K562 (cell line): ENCODE measurements at regions not wholly inside any gene's neighbourhood (a gene's known extent, or its start where the extent isn't known, plus 50 kb on each side); places are given as distances from the start of the nearest gene placed in this dataset.

Source experiments
- CREB3 ChIP-seq: fragments of 450-650 bp; conservative IDR thresholded peaks from 2 replicates; pipeline ENCODE4 v1.6.1; 2016; ENCODE audit warnings: missing genetic modification characterization, low read depth, mild to moderate bottlenecking, missing compliant biosample characterization, moderate library complexity
- FOXJ3 ChIP-seq: sonication (generic); formaldehyde crosslinking; IDR thresholded peaks from 2 replicates; pipeline ENCODE4 v1.4.0; 2020; ENCODE audit warnings: mild to moderate bottlenecking, missing genetic modification reagents
- TF ChIP-seq, protein P1 (sequence below): fragments of 450-650 bp; IDR thresholded peaks from 2 replicates; pipeline ENCODE4 v1.6.1; 2016; ENCODE audit warnings: low read depth

DNA sequence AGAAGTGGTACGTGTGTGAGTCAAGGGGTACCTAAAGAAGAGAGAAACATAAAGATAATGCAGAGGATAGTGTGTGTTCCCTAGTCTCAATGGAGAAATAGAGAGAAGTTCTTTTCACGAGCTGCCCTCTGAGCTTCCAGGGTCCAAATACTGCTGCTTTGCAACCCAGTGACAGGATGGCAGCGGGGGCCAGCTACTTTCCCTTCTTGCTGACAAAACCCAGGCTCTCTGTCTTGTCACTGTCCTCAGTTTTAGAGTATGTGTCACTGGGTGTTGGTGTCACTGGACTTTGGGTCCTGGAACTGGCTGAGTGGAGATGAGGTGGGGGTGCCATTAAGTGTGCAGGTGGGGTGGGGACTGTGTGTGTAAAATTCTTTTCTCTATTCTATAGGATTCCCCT lies 265.6 kb downstream of the CDC5L start (continued):
- TF ChIP-seq CREB3 (no peak), FOXJ3 (CRISPR knock-in tag) (no peak)
- TF ChIP-seq, protein P1, sequence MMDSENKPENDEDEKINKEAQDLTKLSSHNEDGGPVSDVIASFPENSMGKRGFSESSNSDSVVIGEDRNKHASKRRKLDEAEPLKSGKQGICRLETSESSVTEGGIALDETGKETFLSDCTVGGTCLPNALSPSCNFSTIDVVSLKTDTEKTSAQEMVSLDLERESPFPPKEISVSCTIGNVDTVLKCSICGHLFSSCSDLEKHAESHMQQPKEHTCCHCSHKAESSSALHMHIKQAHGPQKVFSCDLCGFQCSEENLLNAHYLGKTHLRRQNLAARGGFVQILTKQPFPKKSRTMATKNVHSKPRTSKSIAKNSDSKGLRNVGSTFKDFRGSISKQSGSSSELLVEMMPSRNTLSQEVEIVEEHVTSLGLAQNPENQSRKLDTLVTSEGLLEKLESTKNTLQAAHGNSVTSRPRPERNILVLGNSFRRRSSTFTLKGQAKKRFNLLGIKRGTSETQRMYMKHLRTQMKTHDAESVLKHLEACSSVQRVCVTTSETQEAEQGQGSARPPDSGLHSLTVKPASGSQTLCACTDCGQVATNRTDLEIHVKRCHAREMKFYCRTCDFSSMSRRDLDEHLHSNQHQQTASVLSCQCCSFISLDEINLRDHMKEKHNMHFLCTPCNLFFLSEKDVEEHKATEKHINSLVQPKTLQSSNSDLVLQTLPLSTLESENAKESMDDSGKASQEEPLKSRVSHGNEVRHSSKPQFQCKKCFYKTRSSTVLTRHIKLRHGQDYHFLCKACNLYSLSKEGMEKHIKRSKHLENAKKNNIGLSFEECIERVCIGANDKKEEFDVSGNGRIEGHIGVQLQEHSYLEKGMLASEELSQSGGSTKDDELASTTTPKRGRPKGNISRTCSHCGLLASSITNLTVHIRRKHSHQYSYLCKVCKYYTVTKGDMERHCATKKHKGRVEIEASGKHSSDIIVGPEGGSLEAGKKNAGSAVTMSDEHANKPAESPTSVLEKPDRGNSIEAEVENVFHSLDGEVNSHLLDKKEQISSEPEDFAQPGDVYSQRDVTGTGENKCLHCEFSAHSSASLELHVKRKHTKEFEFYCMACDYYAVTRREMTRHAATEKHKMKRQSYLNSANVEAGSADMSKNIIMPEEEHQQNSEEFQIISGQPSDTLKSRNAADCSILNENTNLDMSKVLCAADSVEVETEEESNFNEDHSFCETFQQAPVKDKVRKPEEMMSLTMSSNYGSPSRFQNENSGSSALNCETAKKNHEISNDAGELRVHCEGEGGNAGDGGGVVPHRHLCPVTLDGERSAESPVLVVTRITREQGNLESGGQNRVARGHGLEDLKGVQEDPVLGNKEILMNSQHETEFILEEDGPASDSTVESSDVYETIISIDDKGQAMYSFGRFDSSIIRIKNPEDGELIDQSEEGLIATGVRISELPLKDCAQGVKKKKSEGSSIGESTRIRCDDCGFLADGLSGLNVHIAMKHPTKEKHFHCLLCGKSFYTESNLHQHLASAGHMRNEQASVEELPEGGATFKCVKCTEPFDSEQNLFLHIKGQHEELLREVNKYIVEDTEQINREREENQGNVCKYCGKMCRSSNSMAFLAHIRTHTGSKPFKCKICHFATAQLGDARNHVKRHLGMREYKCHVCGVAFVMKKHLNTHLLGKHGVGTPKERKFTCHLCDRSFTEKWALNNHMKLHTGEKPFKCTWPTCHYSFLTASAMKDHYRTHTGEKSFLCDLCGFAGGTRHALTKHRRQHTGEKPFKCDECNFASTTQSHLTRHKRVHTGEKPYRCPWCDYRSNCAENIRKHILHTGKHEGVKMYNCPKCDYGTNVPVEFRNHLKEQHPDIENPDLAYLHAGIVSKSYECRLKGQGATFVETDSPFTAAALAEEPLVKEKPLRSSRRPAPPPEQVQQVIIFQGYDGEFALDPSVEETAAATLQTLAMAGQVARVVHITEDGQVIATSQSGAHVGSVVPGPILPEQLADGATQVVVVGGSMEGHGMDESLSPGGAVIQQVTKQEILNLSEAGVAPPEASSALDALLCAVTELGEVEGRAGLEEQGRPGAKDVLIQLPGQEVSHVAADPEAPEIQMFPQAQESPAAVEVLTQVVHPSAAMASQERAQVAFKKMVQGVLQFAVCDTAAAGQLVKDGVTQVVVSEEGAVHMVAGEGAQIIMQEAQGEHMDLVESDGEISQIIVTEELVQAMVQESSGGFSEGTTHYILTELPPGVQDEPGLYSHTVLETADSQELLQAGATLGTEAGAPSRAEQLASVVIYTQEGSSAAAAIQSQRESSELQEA: no peak
